DMS79 treated with DMSO at 0.1 percent for 48 hours (cell line): ENCODE measurements at regions not wholly inside any gene's neighbourhood (a gene's known extent, or its start where the extent isn't known, plus 50 kb on each side); places are given as distances from the start of the nearest gene placed in this dataset.
A peak's percentile ranks its signal among the peaks of the same experiment; 100 is the strongest.
"Not testable (repeated sequence)": the region's sequence is repeated elsewhere in the genome, so short reads cannot be mapped to it uniquely, and the experiment has no call there.

Source experiments
- DNase-seq: peaks from one replicate; lab custom pipeline; 2025; lab: John Stamatoyannopoulos, UW

DNA sequence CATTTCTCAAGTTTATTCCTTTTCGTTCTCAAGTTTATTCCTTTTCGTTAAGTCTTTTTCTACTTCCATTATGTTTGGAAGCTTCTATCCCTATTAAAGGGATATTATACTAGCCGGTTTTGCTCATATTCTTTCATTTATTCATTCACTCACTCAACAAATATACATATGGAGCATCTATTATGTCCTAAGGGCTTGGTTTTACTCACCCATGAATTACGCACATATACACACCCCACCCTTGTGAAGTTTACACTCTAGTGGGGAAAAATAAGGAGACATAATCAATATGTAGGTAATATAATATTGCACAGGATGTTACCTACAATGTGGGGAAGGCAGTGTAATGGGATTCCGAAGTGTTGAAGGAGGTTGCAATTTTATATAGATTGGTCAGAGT, 90.5 kb downstream of the ACTL7B start:
- no peak for DNase-seq

DNA sequence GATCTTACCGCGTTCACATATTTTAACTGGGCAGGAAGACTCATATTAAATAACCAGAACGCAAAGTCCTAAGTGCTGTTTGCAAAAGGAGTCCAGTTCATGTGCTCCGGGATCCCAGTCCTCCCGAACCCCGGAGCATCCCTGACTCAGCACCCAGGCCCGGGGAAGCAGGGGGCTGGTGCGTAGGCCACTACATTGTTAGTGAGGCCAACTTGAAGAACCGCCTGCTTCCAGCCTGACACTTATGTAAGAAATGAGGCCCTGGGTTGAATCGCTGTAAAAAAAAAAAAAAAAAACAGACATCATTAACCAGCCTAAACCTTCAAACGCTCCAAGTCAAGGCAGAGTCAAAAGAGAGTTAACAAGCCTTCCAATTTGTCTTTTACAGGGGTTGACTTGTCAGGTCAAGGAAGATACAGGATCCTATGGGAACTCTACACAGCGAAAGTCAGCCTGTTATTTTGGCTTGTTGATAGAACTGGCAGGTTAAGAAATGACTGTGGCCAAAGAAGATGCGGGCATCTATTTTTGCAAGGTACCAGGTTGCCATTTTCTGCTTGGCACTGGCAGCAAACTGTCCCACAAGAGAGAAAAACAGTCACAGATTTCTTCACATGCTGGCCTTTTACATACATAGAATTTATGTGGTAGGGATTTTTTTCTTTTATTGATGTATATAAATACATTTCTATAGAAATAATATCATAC, 93.3 kb downstream of the ACTL7B start:
- DNase-seq = no peak

DNA sequence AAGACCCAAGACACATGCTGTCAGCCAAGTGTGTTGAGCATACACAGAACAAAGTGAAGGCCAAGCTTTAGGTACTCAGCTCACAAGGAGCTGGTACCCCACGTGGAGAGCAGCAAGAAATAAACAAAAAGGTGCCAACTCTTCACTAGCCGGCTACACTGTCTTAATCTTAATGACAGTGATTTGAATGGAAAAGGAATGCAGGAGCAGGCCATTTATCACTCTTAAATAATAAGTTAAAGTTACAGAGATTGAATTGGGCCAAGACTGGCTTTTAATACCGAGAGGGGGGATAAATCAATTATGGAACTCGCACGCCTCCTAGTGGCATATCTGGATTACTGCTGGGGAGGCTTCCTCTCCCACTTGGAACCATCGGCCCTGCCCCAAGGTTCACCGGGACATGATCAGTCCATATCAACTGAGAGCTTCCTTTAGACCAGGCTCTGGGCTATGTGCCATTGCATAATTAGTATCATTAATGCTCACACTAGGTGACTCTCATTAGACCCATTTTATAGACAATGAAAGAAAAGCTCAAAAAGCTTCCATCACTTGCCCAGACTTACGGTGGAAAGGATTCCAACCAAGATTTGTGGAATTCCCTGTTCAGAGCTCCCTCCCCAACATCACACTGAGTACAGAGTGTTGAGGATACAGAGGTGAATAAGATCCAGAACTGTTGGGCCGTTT, 94.0 kb downstream of the ACTL7B start:
- no peak for DNase-seq

DNA sequence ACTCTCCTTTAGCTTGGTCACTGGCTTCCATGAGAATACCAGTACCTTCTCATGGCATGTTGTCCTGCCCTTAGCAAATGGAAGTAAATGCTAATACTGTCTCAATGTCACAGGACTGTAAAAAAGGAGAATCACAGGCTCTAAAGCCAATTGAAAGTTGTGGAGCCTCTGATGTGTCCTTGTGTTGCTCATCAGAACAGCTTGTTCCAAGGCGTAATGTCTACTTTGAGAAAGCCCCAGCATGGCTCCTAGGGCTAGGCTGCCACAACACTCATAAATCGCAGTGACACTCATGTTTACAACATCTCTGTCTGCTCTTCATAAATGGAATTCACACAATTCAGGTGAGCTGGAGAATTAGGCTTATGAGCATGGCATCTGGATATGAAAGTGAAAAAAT, 94.9 kb downstream of the ACTL7B start:
- no peak for DNase-seq

DNA sequence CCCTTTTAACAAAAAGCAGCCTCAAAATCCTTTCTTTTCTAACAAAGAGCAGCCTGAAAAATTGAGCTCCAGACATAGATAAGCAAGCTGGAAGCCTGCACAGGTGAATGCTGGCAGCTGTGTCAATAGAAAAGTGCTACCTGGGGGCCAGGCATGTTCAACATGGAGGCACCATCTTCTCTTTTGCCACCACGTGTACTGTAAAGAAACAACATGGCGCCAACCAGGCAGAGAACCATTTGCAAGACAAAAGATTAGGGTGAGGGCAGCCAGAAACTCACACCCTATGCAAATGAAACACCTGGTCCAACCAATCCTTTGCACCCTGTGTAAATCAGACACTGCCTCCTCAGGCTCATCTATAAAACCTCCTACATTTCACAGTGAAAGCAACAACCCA, 96.0 kb downstream of the ACTL7B start:
- no peak for DNase-seq

DNA sequence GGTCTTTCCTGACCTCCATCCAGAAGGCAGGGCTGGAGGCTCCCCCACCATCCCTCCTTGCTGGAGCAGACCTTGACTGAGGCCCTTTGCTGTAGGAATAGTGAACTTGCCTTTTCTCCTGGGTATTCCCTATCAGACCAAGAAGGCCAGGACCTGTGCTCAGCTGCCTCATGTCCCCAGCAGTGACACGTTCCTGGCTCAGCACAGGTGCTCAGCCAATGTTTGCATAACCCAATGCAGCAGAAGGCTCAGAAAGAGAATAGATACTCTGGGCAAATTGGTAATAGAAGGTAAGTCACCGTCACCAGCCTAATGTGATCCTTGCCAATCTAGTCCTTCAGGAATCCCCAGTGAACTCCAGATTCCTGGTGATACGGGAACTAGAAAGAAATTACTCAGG, 96.4 kb downstream of the ACTL7B start:
- DNase-seq = no peak

DNA sequence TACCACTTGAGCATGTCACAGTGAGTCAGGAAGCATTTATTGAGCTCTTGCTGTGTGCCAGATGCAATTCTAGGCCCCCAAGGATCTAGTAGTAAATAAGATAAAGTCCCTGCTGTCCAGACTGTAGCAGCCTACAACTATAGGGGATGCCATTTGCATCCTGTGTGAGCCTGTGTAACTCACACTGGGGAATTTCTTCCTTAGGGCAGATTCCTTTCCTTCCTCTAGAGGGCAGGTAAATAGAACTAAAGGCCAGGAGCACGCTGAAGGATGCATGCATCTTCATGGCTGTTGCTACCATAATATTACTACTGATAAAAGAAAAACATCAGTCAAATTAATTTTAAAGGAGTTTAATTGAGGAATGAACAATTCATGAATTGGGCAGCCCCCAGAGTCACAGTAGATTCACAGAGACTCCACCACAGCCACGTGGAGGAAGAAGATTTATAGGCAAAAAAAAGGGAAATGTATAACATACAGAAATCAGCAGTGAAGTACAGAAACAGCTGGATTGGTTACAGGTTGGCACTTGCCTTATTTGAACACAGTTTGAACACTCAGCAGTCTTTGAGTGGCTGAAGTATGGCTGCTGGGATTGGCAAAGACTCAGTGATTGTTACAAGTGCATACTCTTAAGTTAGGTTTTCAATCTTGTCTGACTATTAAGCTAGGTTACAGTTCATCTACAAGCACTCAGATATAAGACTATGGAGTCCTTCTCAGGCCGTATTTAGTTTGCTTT, 98.9 kb downstream of the ACTL7B start:
- peak; percentile 14 for DNase-seq

DNA sequence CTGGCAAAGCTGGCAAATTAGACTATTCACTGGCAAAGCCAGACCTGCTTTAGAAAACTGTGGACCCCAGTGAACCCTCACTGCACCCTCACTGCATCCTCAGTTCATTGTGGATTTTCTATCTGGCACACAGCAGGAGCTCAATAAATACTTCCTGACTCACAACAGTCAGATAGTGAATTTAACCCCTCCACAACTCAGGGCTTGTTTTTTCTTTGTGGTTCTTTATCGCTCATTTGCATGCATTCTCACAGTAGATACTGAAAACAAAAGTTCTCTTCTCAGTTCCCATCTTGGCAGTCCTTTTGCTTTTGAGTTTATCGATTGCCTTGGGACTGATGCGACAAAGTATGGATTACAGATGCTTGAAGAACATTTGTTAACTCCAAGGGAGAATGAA, 99.8 kb downstream of the ACTL7B start:
- DNase-seq = no peak

DNA sequence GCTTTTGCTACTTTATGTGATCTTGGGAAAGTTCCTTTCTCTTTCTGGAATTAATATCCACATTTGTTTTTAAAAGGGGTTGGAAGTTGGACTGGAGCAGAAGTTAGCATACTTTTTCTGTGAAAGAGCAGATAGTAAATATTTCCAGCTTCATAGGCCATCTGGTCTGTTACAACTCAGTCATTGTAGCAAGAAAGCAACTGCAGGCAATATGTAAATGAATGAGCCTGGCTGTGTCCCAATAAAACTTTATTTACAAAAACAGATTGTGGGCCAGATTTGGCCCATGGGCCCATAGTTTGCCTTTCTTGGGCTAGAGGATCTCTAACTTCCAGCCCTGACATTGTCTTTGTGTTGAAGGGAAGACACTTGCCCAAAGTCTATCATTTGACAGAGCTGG, 104.4 kb downstream of the ACTL7B start:
- DNase-seq = no peak

DNA sequence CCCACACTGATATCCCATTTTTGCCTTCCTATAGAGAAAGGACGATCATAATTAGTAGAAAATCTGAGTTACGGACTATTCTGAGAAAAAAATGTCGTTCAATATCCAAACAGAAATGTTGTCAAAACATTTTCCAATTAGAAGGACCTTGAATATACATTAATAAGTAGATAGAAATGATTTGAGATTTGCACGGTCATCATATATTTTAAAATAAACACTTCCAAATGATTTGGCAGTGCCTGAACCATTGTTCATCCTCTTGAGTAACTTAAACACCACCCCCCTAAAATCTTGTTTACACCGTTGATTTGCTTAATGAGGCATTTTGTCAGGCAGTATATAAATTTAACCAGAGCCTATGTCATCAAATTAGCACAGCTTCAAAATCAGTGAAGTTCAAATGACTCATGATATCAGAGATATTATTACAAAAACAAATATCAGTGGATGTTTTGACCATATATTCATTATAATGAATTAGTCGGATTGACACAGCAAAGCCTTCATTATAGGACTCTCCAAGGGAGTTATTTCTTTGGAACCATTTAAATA, 105.0 kb downstream of the ACTL7B start:
- no peak for DNase-seq

DNA sequence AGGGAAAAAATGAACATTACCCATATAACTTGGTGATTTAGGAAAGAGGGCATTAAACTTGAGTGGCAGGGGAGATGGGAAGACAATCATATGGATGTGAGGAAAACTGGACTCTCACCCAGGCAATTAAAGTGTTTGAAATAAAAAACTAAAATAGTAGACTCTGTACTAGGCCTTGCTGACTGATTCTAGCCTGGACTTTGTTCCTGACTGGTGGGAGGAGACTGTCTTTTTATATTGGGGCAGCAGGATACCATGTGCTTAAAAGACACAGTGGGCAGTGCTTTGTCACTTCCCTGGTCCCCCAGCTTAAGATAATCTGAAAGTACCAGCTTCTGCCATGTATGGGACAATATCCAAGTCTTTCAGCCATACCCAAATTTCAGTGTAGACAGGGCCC, 107.0 kb downstream of the ACTL7B start:
- DNase-seq = no peak

DNA sequence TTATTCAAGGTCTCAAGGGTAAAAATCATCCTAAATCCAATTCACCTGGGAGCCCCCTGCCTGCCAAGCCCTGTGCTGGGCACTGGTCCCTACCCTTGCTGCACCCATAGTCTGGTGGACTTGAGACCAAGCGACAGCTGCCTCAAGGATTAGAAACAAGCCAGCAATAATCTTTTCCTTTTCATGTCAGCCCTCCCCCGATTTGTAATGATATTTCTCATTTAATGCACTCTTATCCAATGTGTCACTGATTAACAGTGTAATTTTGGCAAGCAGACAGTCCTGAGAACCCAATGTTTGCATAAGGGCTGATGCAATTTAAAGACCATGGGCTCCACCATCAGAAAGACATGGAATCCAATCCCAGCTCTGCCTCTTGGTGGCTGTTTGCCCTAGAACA, 108.9 kb downstream of the ACTL7B start:
- DNase-seq = no peak

DNA sequence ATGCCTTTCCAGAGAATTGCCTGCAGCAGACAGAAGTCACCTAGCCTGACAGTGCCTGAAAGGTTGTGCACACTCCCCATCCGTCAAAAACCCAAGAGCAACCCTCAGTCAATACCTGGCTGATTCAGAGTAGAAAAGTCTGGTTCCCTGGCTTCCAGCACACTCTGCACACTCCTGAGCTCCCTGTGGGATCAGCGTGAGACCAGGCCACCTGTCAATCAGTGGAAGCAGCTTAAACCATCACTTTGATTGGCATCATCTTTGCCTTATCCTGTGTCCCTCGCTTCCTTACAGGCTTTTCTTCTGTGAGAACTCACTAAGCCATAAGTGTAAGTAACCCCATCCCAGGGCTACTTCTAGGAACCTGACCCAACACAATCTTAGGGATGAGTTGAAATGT, 109.8 kb downstream of the ACTL7B start:
- DNase-seq = no peak

DNA sequence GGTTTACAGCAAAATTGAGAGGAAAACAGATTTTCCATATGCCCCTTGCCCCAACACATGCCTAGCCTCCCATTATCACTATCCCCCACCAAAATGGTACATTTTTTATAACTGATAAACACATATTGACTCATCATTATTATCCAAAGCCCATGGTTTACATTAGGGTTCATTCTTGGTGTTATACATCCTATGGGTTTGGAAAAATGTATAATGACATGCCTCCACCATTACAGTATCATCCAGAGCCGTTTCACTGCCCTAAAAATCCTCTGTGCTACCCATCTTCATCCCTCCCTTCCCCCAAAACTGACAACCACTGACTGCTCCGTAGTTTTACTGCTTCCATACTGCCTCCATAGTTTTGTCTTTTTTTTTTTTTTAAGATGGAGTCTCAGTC, 111.1 kb downstream of the ACTL7B start:
- DNase-seq = no peak

DNA sequence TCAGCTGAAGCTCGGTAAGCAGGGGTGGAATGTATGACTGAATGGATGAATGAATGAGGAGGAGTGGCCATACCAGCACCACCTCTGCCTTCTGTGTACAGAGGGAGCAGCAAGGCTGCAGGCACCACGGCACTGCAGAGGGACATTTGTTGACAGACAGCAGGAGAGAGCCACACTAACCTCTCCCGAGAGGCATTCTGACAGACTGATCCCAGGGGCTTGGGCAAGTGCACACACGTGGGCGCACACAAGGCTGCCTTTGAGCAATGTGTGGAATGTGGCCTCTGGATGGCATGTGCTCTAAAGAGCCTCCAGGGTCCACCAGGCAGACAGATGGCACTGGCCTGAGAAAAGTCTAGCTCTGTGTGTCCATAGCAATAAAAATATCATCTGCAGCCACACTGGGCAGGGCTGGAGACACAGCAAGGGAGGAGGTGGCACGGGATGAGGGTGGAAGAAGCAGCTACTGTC, 111.8 kb downstream of the ACTL7B start:
- no peak for DNase-seq

DNA sequence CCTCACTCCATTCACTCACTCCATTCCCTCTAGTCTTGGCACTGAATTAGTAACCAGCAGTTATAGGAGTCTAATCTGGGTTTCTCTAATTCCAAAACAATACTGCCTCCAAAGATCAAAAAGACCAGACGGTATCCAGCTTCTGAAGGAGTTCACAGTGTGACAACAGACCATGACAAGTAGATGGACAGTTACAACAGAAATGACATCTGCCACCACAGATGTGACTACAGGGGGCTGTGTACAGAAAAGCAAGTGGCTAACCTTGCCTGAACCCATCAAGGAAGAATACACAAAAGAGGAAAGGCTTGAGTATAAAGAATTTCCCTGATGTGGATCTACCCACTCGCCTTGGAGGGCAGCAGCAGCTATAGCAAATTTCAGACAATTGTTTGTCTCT, 112.4 kb downstream of the ACTL7B start:
- no peak for DNase-seq

DNA sequence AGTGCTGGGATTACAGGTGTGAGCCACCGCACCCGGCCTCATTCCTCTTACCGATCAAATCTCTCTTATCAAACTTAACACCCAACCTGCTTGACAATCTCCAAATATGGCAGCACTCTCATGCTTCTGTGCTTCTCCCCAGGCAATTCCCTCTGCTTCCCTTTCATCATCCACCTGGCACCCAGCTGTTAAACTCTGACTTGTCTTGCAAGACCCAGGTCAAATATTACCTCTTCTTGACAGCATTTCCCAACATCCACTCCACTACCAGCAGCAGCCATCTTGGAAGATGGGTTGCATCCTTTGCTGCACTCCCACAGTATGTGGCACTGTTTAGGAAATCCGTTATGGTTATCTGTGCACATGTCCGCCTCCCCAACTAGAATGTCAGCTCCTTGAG, 113.6 kb downstream of the ACTL7B start:
- no peak for DNase-seq

DNA sequence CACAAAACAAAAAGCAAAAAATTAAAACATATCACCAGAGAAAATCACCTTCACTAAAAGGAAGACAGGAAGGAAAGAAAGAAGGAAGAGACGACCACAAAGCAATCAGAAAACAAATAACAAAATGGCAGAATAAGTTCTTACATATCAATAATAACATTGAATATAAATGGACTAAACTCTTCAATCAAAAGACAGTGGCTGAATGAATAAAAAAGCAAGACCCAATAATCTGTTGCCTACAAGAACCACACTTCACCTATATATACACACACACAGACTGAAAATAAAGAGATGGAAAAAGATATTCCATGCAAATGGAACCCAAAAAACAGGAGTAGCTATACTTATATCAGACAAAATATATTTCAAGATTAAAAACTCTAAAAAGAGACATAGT, 124.5 kb downstream of the ACTL7B start:
- DNase-seq = not testable (repeated sequence)

DNA sequence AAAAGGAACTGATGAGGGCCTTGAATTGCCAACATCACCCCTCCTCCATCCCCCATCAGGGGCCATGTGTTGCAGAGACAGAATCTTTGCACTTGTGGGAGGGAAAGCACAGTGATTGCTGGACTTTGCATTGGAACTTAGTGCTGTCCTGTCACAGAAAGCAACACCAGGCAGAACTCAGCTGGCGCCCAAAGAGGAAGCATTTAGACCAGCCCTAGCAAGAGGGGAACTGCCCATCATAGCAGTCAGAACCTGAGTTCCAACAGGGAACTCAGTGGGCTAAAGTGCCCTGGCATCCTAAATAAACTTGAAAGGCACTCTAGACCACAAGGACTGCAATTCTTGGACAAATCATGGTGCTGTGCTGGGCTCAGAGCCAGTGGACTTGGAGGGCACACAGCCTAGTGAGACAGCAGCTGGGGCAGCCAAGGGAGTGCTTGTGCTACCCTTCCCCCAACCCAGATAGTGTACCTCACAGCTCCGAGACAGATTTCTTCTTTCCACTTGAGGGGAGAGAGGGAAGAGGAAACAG, 128.1 kb downstream of the ACTL7B start:
- peak; percentile 36 for DNase-seq

DNA sequence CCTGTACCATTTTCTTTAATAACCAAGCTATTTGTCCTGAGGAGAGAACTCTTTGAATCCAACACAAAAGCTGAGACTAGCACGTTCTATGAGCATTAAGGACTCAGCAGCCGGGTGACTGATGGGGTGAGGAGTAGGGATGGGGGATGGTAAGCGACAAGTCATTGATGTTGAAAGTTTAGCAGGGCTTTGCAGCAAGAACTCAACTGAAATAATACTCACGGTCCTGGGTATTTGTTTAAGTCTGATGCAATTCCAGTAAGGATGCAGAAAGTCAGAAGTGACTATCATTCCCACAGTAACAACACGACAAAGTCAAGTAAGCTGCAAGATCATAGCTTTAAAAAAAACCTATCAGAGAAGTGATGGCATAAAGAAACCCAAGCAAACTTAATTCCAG, 131.1 kb downstream of the ACTL7B start:
- DNase-seq = no peak

DNA sequence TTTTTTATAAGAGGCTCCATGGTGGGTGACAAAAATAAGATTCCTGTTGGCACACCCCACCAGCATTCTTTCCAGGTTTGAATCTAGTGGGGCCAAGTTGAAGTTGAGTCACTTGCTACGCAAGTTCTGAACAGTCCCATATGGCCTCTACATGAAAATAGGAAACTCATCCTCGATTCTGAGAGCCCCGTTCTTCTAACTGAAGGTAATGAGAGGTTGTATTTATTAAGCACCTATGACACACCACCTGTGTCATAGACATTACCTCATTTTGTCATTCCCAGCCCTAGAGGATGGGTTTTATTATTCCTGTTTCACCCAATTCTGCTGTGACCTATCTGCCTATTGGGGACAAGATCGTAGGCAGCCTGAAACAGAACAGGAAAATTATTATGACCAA, 131.7 kb downstream of the ACTL7B start:
- no peak for DNase-seq

DNA sequence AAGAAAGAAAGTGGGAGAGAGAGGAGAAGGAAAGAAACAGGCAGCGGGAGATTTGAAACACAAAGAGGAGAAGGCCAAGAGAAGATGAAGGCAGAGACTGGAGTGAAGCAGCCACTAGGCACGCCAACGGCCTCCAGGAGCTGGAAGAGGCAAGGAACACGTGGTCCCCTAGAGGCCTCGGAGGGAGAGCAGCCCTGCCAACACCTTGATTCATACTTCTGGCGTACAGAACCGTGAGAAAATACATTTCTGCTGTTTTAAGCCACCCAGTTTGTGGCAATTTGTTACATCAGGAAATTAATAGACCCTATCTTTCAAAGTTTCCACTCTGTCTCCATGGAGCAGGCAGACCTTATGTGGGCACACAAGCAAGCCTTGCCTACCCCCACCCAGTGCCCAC, 133.4 kb downstream of the ACTL7B start:
- DNase-seq = no peak
